ENCODE measurements at regions not wholly inside any gene's neighbourhood (a gene's known extent, or its start where the extent isn't known, plus 50 kb on each side); places are given as distances from the start of the nearest gene placed in this dataset.
A peak's percentile ranks its signal among the peaks of the same experiment; 100 is the strongest.

GRCh38 chr18:45332871-45333270, 282.4 kb upstream of the SLC14A2 start:
- H3K36me3 Mint-ChIP-seq (ENCODE audit: low read depth): no peaks in the 10 kb centered on the region
- ChIA-PET POLR2A (no interaction called here), CTCF (no interaction called here)
- H3K27me3 Mint-ChIP-seq: peaks cover 6% of the 10 kb centered on the region
- H3K27ac ChIP-seq (ENCODE audit: low read depth in 1 of 2, low read length in 2 of 2): no peak overlapping the region
- no peak overlapping the region for H3K4me3 Mint-ChIP-seq
- H3K4me1 Mint-ChIP-seq (ENCODE audit: low read depth): no peaks in the 10 kb centered on the region
- H3K4me3 ChIP-seq (ENCODE audit: low read length): no peak overlapping the region
- no peaks in the 10 kb centered on the region for H3K36me3 ChIP-seq (ENCODE audit: insufficient read depth, low read length)
- no peak overlapping the region for H3K27ac Mint-ChIP-seq
- no peaks in the 10 kb centered on the region for H3K27me3 ChIP-seq (ENCODE audit: control insufficient read depth in 1 of 2, insufficient read depth in 2 of 2, low read length in 2 of 2)
- H3K9me3 Mint-ChIP-seq: no peaks in the 10 kb centered on the region
- DNase-seq (no peak), ATAC-seq (ENCODE audit: poor library complexity) (no peak)
- H3K9me3 ChIP-seq (ENCODE audit: control insufficient read depth in 1 of 2, insufficient read depth in 1 of 2, low read length in 2 of 2): no peaks in the 10 kb centered on the region
- H3K4me1 ChIP-seq (ENCODE audit: insufficient read depth, low read length): no peaks in the 10 kb centered on the region
- no peak for TF ChIP-seq CTCF (IDR thresholded peaks at IDR 0.05)
- intact Hi-C loops (cut with DNase I, micrococcal nuclease): no loop called here

GRCh38 chr18:45334191-45334590, 281.1 kb upstream of the SLC14A2 start:
- no peaks in the 10 kb centered on the region for H3K27me3 ChIP-seq (ENCODE audit: control insufficient read depth in 1 of 2, insufficient read depth in 2 of 2, low read length in 2 of 2)
- H3K4me1 Mint-ChIP-seq (ENCODE audit: low read depth): no peaks in the 10 kb centered on the region
- intact Hi-C loops (cut with DNase I, micrococcal nuclease): no loop called here
- H3K4me3 Mint-ChIP-seq: no peak overlapping the region
- peak in 2 of 14 experiments; percentile 12 to 20 for DNase-seq
- CTCF ChIA-PET: no interaction called here
- TF ChIP-seq CTCF (IDR thresholded peaks at IDR 0.05): no peak
- H3K36me3 ChIP-seq (ENCODE audit: insufficient read depth, low read length): no peaks in the 10 kb centered on the region
- ATAC-seq (ENCODE audit: poor library complexity): no peak
- no peaks in the 10 kb centered on the region for H3K9me3 ChIP-seq (ENCODE audit: control insufficient read depth in 1 of 2, insufficient read depth in 1 of 2, low read length in 2 of 2)
- H3K27ac Mint-ChIP-seq: no peak overlapping the region
- peaks cover 6% of the 10 kb centered on the region for H3K27me3 Mint-ChIP-seq
- H3K36me3 Mint-ChIP-seq (ENCODE audit: low read depth): no peaks in the 10 kb centered on the region
- H3K4me3 ChIP-seq (ENCODE audit: low read length): no peak overlapping the region
- no peaks in the 10 kb centered on the region for H3K9me3 Mint-ChIP-seq
- no peaks in the 10 kb centered on the region for H3K4me1 ChIP-seq (ENCODE audit: insufficient read depth, low read length)
- POLR2A ChIA-PET: no interaction called here
- H3K27ac ChIP-seq (ENCODE audit: low read depth in 1 of 2, low read length in 2 of 2): no peak overlapping the region

GRCh38 chr18:45335282-45336043, 279.8 kb upstream of the SLC14A2 start:
- intact Hi-C loops (cut with DNase I, micrococcal nuclease): no loop called here
- Histone ChIP-seq H3K9me3 (ENCODE audit: control insufficient read depth in 1 of 2, insufficient read depth in 1 of 2, low read length in 2 of 2) (no peaks in the 10 kb centered on the region), H3K4me3 (ENCODE audit: low read length) (no peak overlapping the region), H3K27ac (ENCODE audit: low read depth in 1 of 2, low read length in 2 of 2) (no peak overlapping the region), H3K36me3 (ENCODE audit: insufficient read depth, low read length) (no peaks in the 10 kb centered on the region), H3K27me3 (ENCODE audit: control insufficient read depth in 1 of 2, insufficient read depth in 2 of 2, low read length in 2 of 2) (no peaks in the 10 kb centered on the region), H3K4me1 (ENCODE audit: insufficient read depth, low read length) (no peaks in the 10 kb centered on the region)
- Mint-ChIP-seq H3K9me3 (no peaks in the 10 kb centered on the region), H3K27me3 (peaks cover 6% of the 10 kb centered on the region), H3K27ac (no peak overlapping the region), H3K4me1 (ENCODE audit: low read depth) (no peaks in the 10 kb centered on the region), H3K4me3 (no peak overlapping the region), H3K36me3 (ENCODE audit: low read depth) (no peaks in the 10 kb centered on the region)
- ATAC-seq (ENCODE audit: poor library complexity): no peak
- POLR2A ChIA-PET: no interaction called here
- no peak for TF ChIP-seq CTCF (IDR thresholded peaks at IDR 0.05)
- DNase-seq: no peak
- CTCF ChIA-PET: no interaction called here
